IMR-90 (cell line): ENCODE measurements at regions not wholly inside any gene's neighbourhood (a gene's known extent, or its start where the extent isn't known, plus 50 kb on each side); places are given as distances from the start of the nearest gene placed in this dataset.

Source experiments
- ATAC-seq: fragments of 200-7000 bp; cut with Tn5 transposase; 2 replicates; pipeline ENCODE4 v1.9.1; 2020; ENCODE audit warnings: low read depth, mild to moderate bottlenecking, moderate library complexity
- BruUV-seq: library from RNA; stranded (reverse); fragments of 400-500 nt; replicated peaks from 2 replicates; lab custom pipeline; 2021; lab: Mats Ljungman, UMichigan
- CTCF ChIA-PET: fragments of 300-600 bp; formaldehyde crosslinking; extraction: SDS; loops from one replicate; lab custom pipeline; 2021; ENCODE audit warnings: antibody characterized with exemption; lab: Yijun Ruan, JAX
- POLR2A ChIA-PET: fragments of 300-600 bp; sonication (Branson Sonifier 250); formaldehyde crosslinking; loops from one replicate; lab custom pipeline; 2022; ENCODE audit warnings: antibody characterized with exemption; ENCODE audit not compliant: unreplicated experiment; lab: Charles Lee
- DNase-seq: peaks from one replicate; pipeline ENCODE4 v3.0.0; 2013
- H2AFZ ChIP-seq: replicated peaks from 2 replicates; pipeline ENCODE3; 2013; ENCODE audit warnings: low read length, mild to moderate bottlenecking; ENCODE audit not compliant: poor library complexity
- H2AK5ac ChIP-seq: 2 replicates; pipeline ENCODE4 v1.6.1; 2013; ENCODE audit warnings: low read depth, low read length, inconsistent platforms
- H2AK9ac ChIP-seq: replicated peaks from 2 replicates; pipeline ENCODE3; 2013; ENCODE audit warnings: mild to moderate bottlenecking, low read depth, low read length, moderate library complexity; ENCODE audit not compliant: poor library complexity
- H2BK120ac ChIP-seq: 2 replicates; pipeline ENCODE4 v1.6.1; 2013; ENCODE audit warnings: low read depth, low read length, inconsistent platforms
- H2BK15ac ChIP-seq: 3 replicates; pipeline ENCODE4 v1.6.1; 2013; ENCODE audit warnings: low read depth, low read length, inconsistent platforms
- H2BK20ac ChIP-seq: 2 replicates; pipeline ENCODE4 v1.6.1; 2013; ENCODE audit warnings: low read depth, mild to moderate bottlenecking, inconsistent platforms, low read length, moderate library complexity
- H2BK5ac ChIP-seq: 2 replicates; pipeline ENCODE4 v1.6.1; 2013; ENCODE audit warnings: mild to moderate bottlenecking, low read depth, low read length, inconsistent platforms; ENCODE audit not compliant: poor library complexity, severe bottlenecking
- H3K14ac ChIP-seq: replicated peaks from 2 replicates; pipeline ENCODE4 v1.6.1; 2013; ENCODE audit warnings: low read depth, low read length, inconsistent platforms
- H3K18ac ChIP-seq: 2 replicates; pipeline ENCODE4 v1.6.1; 2013; ENCODE audit warnings: low read depth, low read length, control low read depth
- H3K23ac ChIP-seq: 2 replicates; pipeline ENCODE4 v1.6.1; 2013; ENCODE audit warnings: low read depth, low read length, inconsistent platforms
- H3K27ac ChIP-seq: 2 replicates; pipeline ENCODE4 v1.5.1; 2013; ENCODE audit warnings: mild to moderate bottlenecking, control low read depth, low read length; ENCODE audit not compliant: insufficient read depth
- H3K27me3 ChIP-seq: 2 replicates; pipeline ENCODE4 v1.6.1; 2013; ENCODE audit warnings: low read length; ENCODE audit not compliant: control insufficient read depth, insufficient read depth
- H3K36me3 ChIP-seq: 2 replicates; pipeline ENCODE4 v1.6.1; 2013; ENCODE audit warnings: low read length, mixed read lengths; ENCODE audit not compliant: control insufficient read depth, insufficient read depth
- H3K4ac ChIP-seq: 2 replicates; pipeline ENCODE4 v1.6.1; 2013; ENCODE audit warnings: low read depth, low read length, inconsistent platforms
- H3K4me1 ChIP-seq: 2 replicates; pipeline ENCODE4 v1.6.1; 2013; ENCODE audit warnings: low read length, mixed read lengths; ENCODE audit not compliant: control insufficient read depth, insufficient read depth
- H3K4me2 ChIP-seq: 2 replicates; pipeline ENCODE4 v1.6.1; 2013; ENCODE audit warnings: low read depth, mild to moderate bottlenecking, control low read depth, low read length, moderate library complexity
- H3K4me3 ChIP-seq: 2 replicates; pipeline ENCODE4 v1.5.1; 2013; ENCODE audit warnings: low read depth, mild to moderate bottlenecking, control low read depth, low read length, moderate library complexity; ENCODE audit not compliant: insufficient read depth
- H3K56ac ChIP-seq: 2 replicates; pipeline ENCODE4 v1.6.1; 2013; ENCODE audit warnings: low read length, inconsistent platforms; ENCODE audit not compliant: insufficient read depth; ENCODE audit errors: extremely low read depth
- H3K79me1 ChIP-seq, 2 experiments: 2 replicates each; pipeline ENCODE4 v1.6.1; 2013; ENCODE audit warnings: low read length in 2 of 2, inconsistent platforms in 1 of 2, low read depth in 1 of 2
- H3K9ac ChIP-seq: 2 replicates; pipeline ENCODE4 v1.6.1; 2013; ENCODE audit warnings: low read depth, low read length, control low read depth
- H3K9me1 ChIP-seq: 2 replicates; pipeline ENCODE4 v1.6.1; 2013; ENCODE audit warnings: low read length, inconsistent platforms; ENCODE audit not compliant: insufficient read depth
- H3K9me3 ChIP-seq: 2 replicates; pipeline ENCODE4 v1.6.1; 2013; ENCODE audit warnings: low read length; ENCODE audit not compliant: control insufficient read depth, insufficient read depth
- H4K20me1 ChIP-seq: 2 replicates; pipeline ENCODE4 v1.6.1; 2013; ENCODE audit warnings: low read length, inconsistent platforms; ENCODE audit not compliant: insufficient read depth
- H4K5ac ChIP-seq: 2 replicates; pipeline ENCODE4 v1.6.1; 2013; ENCODE audit warnings: mild to moderate bottlenecking, low read depth, low read length, control low read depth
- H4K8ac ChIP-seq, 2 experiments: 2 replicates each; pipeline ENCODE4 v1.6.1; 2013; ENCODE audit warnings: low read depth in 2 of 2, low read length in 2 of 2, control low read depth in 1 of 2, inconsistent platforms in 1 of 2
- H4K91ac ChIP-seq: 2 replicates; pipeline ENCODE4 v1.6.1; 2013; ENCODE audit warnings: low read depth, low read length, inconsistent platforms; ENCODE audit not compliant: insufficient read depth
- CEBPB ChIP-seq: IDR thresholded peaks from 2 replicates; pipeline ENCODE4 v1.6.1; 2012; ENCODE audit warnings: low read depth, low read length, improper control_type of control experiment
- CHD1 ChIP-seq: IDR thresholded peaks from 2 replicates; pipeline ENCODE4 v1.6.1; 2012; ENCODE audit warnings: low read depth, low read length, improper control_type of control experiment
- FOS ChIP-seq: fragments of 150-350 bp; IDR thresholded peaks from 2 replicates; pipeline ENCODE4 v1.6.1; 2016; ENCODE audit warnings: low read depth, low read length
- MAZ ChIP-seq: IDR thresholded peaks from 2 replicates; pipeline ENCODE4 v1.6.1; 2012; ENCODE audit warnings: low read depth, mild to moderate bottlenecking, low read length, improper control_type of control experiment, moderate library complexity, borderline replicate concordance
- MXI1 ChIP-seq: IDR thresholded peaks from 2 replicates; pipeline ENCODE4 v1.6.1; 2012; ENCODE audit warnings: low read depth, mild to moderate bottlenecking, low read length, moderate library complexity, borderline replicate concordance
- POLR2A ChIP-seq: IDR thresholded peaks from 2 replicates; pipeline ENCODE4 v1.6.1; 2012; ENCODE audit warnings: mild to moderate bottlenecking, low read depth, low read length
- RAD21 ChIP-seq: IDR thresholded peaks from 2 replicates; pipeline ENCODE4 v1.6.1; 2012; ENCODE audit warnings: low read length, improper control_type of control experiment
- RCOR1 ChIP-seq: IDR thresholded peaks from 2 replicates; pipeline ENCODE4 v1.6.1; 2012; ENCODE audit warnings: mild to moderate bottlenecking, low read length, improper control_type of control experiment; ENCODE audit not compliant: insufficient replicate concordance
- RFX5 ChIP-seq: IDR thresholded peaks from 2 replicates; pipeline ENCODE4 v1.8.0; 2012; ENCODE audit warnings: low read depth, mild to moderate bottlenecking, low read length, moderate library complexity
- SMC3 ChIP-seq: fragments of 150-350 bp; IDR thresholded peaks from 2 replicates; pipeline ENCODE4 v1.6.1; 2016; ENCODE audit warnings: low read depth, mild to moderate bottlenecking, antibody characterized with exemption, low read length, moderate library complexity
- WGBS, 2 experiments: methylation state at CpG; one replicate each; pipeline versions ENCODE4 v1.1.5 to v1.1.7; 2013; ENCODE audit warnings: missing lambda C conversion rate in 2 of 2; ENCODE audit not compliant: insufficient read length in 1 of 2; ENCODE audit errors: extremely low coverage in 2 of 2; 5-methylcytosine and 5-hydroxymethylcytosine counted together
- dilution Hi-C: fragments of 300-500 bp; cut with HindIII; formaldehyde crosslinking; loops from one replicate; pipeline ENCODE4 v1.14.3; 2018; ENCODE audit warnings: low sequenced_read_pairs; ENCODE audit not compliant: unreplicated experiment
- in situ Hi-C: fragments of 300-500 bp; cut with MboI; formaldehyde crosslinking; loops from 3 replicates; pipeline ENCODE4 v1.14.3; 2019; ENCODE audit warnings: low sequenced_read_pairs, inconsistent platforms, mixed read lengths
- intact Hi-C: fragments of 100-400 bp; cut with micrococcal nuclease; formaldehyde crosslinking; loops from 2 replicates; pipeline ENCODE4 v1.10.0; 2022
- TF ChIP-seq, protein P1 (sequence below): conservative IDR thresholded peaks from 2 replicates; pipeline ENCODE4 v1.5.1; 2012; ENCODE audit warnings: mild to moderate bottlenecking, low read depth, low read length, improper control_type of control experiment
- TF ChIP-seq, protein P2 (sequence below): fragments of 150-350 bp; IDR thresholded peaks from 2 replicates; pipeline ENCODE4 v1.6.1; 2016; ENCODE audit warnings: low read depth, mild to moderate bottlenecking, low read length, moderate library complexity, borderline replicate concordance
- TF ChIP-seq, protein P3 (sequence below): fragments of 150-350 bp; IDR thresholded peaks from 2 replicates; pipeline ENCODE4 v1.6.1; 2017; ENCODE audit warnings: mild to moderate bottlenecking, antibody characterized with exemption, low read length, low read depth

DNA sequence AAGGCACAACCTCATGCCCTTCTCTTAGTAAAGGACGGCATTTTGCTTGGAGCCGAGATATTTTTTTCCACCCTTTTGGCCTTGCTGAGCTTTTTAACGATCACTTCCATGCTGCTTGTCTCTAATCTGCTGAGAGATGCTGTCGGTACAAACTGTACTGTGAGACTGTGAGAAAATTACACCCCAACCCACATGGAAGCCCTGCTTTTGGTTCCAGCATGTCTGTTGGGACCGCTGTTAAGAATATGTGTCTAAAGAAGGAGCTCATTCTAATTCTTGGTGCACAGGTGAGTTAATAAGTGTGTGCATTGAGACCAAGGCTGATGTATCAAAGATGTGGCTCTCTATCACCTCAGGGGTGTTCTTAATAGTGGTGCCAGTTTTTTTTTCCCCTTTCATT lies 304.5 kb upstream of the MAP3K7 start:
- no peak overlapping the region for H3K4me3 ChIP-seq
- H3K36me3 ChIP-seq = no peaks in the 10 kb centered on the region
- no peak overlapping the region for H2AK9ac ChIP-seq
- H4K20me1 ChIP-seq = no peaks in the 10 kb centered on the region
- ChIA-PET CTCF (no interaction called here), POLR2A (no interaction called here)
- no TSS peak for BruUV-seq
- H3K18ac ChIP-seq = no peak overlapping the region
- H3K14ac ChIP-seq = no peak overlapping the region
- no peak overlapping the region for H4K8ac ChIP-seq
- H3K9me3 ChIP-seq = no peaks in the 10 kb centered on the region
- no CpG with 5 or more reads among the region's 5 CpGs for WGBS, 2 experiments
- H2BK20ac ChIP-seq = no peak overlapping the region
- no peak overlapping the region for H3K27ac ChIP-seq
- H2AFZ ChIP-seq = no peak overlapping the region
- H4K91ac ChIP-seq = no peak overlapping the region
- no peaks in the 10 kb centered on the region for H3K4me1 ChIP-seq
- intact Hi-C loops = no loop called here
- dilution Hi-C loops = no loop called here
- H3K4ac ChIP-seq = no peak overlapping the region
- no peaks in the 10 kb centered on the region for H3K27me3 ChIP-seq
- TF ChIP-seq, protein P1, sequence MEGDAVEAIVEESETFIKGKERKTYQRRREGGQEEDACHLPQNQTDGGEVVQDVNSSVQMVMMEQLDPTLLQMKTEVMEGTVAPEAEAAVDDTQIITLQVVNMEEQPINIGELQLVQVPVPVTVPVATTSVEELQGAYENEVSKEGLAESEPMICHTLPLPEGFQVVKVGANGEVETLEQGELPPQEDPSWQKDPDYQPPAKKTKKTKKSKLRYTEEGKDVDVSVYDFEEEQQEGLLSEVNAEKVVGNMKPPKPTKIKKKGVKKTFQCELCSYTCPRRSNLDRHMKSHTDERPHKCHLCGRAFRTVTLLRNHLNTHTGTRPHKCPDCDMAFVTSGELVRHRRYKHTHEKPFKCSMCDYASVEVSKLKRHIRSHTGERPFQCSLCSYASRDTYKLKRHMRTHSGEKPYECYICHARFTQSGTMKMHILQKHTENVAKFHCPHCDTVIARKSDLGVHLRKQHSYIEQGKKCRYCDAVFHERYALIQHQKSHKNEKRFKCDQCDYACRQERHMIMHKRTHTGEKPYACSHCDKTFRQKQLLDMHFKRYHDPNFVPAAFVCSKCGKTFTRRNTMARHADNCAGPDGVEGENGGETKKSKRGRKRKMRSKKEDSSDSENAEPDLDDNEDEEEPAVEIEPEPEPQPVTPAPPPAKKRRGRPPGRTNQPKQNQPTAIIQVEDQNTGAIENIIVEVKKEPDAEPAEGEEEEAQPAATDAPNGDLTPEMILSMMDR = no peak
- TF ChIP-seq MAZ (no peak), FOS (no peak), RCOR1 (no peak), MXI1 (no peak), POLR2A (no peak), CEBPB (no peak), RFX5 (no peak), CHD1 (no peak), RAD21 (no peak), SMC3 (no peak)
- TF ChIP-seq, protein P2, sequence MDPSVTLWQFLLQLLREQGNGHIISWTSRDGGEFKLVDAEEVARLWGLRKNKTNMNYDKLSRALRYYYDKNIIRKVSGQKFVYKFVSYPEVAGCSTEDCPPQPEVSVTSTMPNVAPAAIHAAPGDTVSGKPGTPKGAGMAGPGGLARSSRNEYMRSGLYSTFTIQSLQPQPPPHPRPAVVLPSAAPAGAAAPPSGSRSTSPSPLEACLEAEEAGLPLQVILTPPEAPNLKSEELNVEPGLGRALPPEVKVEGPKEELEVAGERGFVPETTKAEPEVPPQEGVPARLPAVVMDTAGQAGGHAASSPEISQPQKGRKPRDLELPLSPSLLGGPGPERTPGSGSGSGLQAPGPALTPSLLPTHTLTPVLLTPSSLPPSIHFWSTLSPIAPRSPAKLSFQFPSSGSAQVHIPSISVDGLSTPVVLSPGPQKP = no peak
- TF ChIP-seq, protein P3, sequence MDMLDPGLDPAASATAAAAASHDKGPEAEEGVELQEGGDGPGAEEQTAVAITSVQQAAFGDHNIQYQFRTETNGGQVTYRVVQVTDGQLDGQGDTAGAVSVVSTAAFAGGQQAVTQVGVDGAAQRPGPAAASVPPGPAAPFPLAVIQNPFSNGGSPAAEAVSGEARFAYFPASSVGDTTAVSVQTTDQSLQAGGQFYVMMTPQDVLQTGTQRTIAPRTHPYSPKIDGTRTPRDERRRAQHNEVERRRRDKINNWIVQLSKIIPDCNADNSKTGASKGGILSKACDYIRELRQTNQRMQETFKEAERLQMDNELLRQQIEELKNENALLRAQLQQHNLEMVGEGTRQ = no peak
- H3K56ac ChIP-seq = no peak overlapping the region
- H2BK5ac ChIP-seq = no peak overlapping the region
- H3K9ac ChIP-seq = no peak overlapping the region
- no peak overlapping the region for H2BK120ac ChIP-seq
- ATAC-seq (no peak), DNase-seq (no peak)
- H4K5ac ChIP-seq = no peak overlapping the region
- H3K9me1 ChIP-seq = no peaks in the 10 kb centered on the region
- in situ Hi-C loops = no loop called here
- no peak overlapping the region for H3K4me2 ChIP-seq
- H3K23ac ChIP-seq = no peak overlapping the region
- no peak overlapping the region for H2AK5ac ChIP-seq
- H2BK15ac ChIP-seq = no peak overlapping the region
- no peaks in the 10 kb centered on the region for H3K79me1 ChIP-seq
